ENCODE measurements at regions not wholly inside any gene's neighbourhood (a gene's known extent, or its start where the extent isn't known, plus 50 kb on each side); places are given as distances from the start of the nearest gene placed in this dataset.

- TF ChIP-seq CTCF (IDR thresholded peaks at IDR 0.05; ENCODE audit: low read depth, low read length, missing control alignments): no peak
- Histone ChIP-seq H3K27ac (no peak overlapping the region), H3K27me3 (replicated peaks) (no peaks in the 10 kb centered on the region), H3K36me3 (replicated peaks) (no peaks in the 10 kb centered on the region), H3K4me3 (ENCODE audit: low read depth, low read length) (no peak overlapping the region)
- no peak for DNase-seq
- in situ Hi-C loops (cut with HindIII; ENCODE audit: low pct_ligation_motif_present, low sequenced_read_pairs): no loop called here
These were observed 118.5 kb upstream of the SVIL start for GRCh38 chr10:29753283-29753682.

GRCh38 chr10:29751684-29752083, 116.9 kb upstream of the SVIL start:
- DNase-seq: no peak
- in situ Hi-C loops (cut with HindIII; ENCODE audit: low pct_ligation_motif_present, low sequenced_read_pairs): no loop called here

GRCh38 chr10:29751240-29751639, 116.5 kb upstream of the SVIL start:
- no peak for TF ChIP-seq CTCF (IDR thresholded peaks at IDR 0.05; ENCODE audit: low read depth, low read length, missing control alignments)
- no peak for DNase-seq
- in situ Hi-C loops (cut with HindIII; ENCODE audit: low pct_ligation_motif_present, low sequenced_read_pairs): no loop called here
- Histone ChIP-seq H3K27ac (no peak overlapping the region), H3K4me3 (ENCODE audit: low read depth, low read length) (no peak overlapping the region), H3K27me3 (replicated peaks) (no peaks in the 10 kb centered on the region), H3K36me3 (replicated peaks) (no peaks in the 10 kb centered on the region)

More at GRCh38 chr10:29751684-29752083, 116.9 kb upstream of the SVIL start:
- no peak overlapping the region for H3K4me3 ChIP-seq (ENCODE audit: low read depth, low read length)
- H3K27me3 ChIP-seq (replicated peaks): no peaks in the 10 kb centered on the region
- H3K27ac ChIP-seq: no peak overlapping the region
- no peaks in the 10 kb centered on the region for H3K36me3 ChIP-seq (replicated peaks)
- no peak for TF ChIP-seq CTCF (IDR thresholded peaks at IDR 0.05; ENCODE audit: low read depth, low read length, missing control alignments)

GRCh38 chr10:29749150-29749549, 114.4 kb upstream of the SVIL start:
- Histone ChIP-seq H3K27ac (no peak overlapping the region), H3K27me3 (replicated peaks) (no peaks in the 10 kb centered on the region), H3K4me3 (ENCODE audit: low read depth, low read length) (no peak overlapping the region), H3K36me3 (replicated peaks) (no peaks in the 10 kb centered on the region)
- DNase-seq: no peak
- in situ Hi-C loops (cut with HindIII; ENCODE audit: low pct_ligation_motif_present, low sequenced_read_pairs): no loop called here
- TF ChIP-seq CTCF (IDR thresholded peaks at IDR 0.05; ENCODE audit: low read depth, low read length, missing control alignments): no peak

- Histone ChIP-seq H3K27me3 (replicated peaks) (no peaks in the 10 kb centered on the region), H3K36me3 (replicated peaks) (no peaks in the 10 kb centered on the region), H3K27ac (no peak overlapping the region), H3K4me3 (ENCODE audit: low read depth, low read length) (no peak overlapping the region)
- no peak for DNase-seq
- TF ChIP-seq CTCF (IDR thresholded peaks at IDR 0.05; ENCODE audit: low read depth, low read length, missing control alignments): no peak
- in situ Hi-C loops (cut with HindIII; ENCODE audit: low pct_ligation_motif_present, low sequenced_read_pairs): no loop called here
These were observed 113.4 kb upstream of the SVIL start for GRCh38 chr10:29748109-29748650.
